ENCODE measurements at regions not wholly inside any gene's neighbourhood (a gene's known extent, or its start where the extent isn't known, plus 50 kb on each side); places are given as distances from the start of the nearest gene placed in this dataset.

DNA sequence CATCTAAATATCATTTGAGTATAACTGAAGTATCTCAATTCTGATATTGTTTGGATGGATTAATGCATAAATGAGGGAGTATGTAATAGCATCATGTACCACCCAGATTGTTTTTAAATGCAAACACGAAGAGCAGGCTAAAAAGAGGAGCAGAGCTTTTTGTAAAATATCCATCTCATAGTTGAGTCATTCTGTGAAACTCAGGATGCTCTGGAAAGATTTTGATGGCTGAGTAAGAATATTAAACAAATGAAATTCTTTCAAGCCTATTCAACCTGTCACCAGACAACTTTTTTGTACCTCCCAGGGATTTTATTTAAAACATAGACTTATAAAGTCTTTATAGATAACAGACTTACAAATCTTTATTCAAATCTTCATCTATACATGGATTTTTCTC lies 625.9 kb downstream of the TLE4 start:
- TF ChIP-seq, protein P1, sequence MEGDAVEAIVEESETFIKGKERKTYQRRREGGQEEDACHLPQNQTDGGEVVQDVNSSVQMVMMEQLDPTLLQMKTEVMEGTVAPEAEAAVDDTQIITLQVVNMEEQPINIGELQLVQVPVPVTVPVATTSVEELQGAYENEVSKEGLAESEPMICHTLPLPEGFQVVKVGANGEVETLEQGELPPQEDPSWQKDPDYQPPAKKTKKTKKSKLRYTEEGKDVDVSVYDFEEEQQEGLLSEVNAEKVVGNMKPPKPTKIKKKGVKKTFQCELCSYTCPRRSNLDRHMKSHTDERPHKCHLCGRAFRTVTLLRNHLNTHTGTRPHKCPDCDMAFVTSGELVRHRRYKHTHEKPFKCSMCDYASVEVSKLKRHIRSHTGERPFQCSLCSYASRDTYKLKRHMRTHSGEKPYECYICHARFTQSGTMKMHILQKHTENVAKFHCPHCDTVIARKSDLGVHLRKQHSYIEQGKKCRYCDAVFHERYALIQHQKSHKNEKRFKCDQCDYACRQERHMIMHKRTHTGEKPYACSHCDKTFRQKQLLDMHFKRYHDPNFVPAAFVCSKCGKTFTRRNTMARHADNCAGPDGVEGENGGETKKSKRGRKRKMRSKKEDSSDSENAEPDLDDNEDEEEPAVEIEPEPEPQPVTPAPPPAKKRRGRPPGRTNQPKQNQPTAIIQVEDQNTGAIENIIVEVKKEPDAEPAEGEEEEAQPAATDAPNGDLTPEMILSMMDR (optimal IDR thresholded peaks at IDR 0.05 in 1 of 3, IDR thresholded peaks at IDR 0.05 in 1 of 3, conservative IDR thresholded peaks at IDR 0.05 in 1 of 3; ENCODE audit: extremely low read depth in 1 of 3, insufficient read depth in 2 of 3, low read length in 3 of 3), result no peak
- no peak for TF ChIP-seq EZH2 (IDR thresholded peaks at IDR 0.05; ENCODE audit: low read length)
